22Rv1 (cell line): ENCODE measurements at regions not wholly inside any gene's neighbourhood (a gene's known extent, or its start where the extent isn't known, plus 50 kb on each side); places are given as distances from the start of the nearest gene placed in this dataset.

Source experiments
- CTCF ChIP-seq: fragments of 450-650 bp; IDR thresholded peaks from 2 replicates; pipeline ENCODE4 v1.5.1; 2017; ENCODE audit warnings: mild to moderate bottlenecking
- ZFX ChIP-seq: fragments of 450-650 bp; IDR thresholded peaks from 2 replicates; pipeline ENCODE4 v1.6.1; 2017; ENCODE audit warnings: antibody characterized with exemption, borderline replicate concordance

GRCh38 chr3:188954590-188955208, 217.1 kb upstream of the TPRG1 start:
- TF ChIP-seq CTCF (peak; percentile 90), ZFX (no peak)
